H9 (cell line): ENCODE measurements at regions not wholly inside any gene's neighbourhood (a gene's known extent, or its start where the extent isn't known, plus 50 kb on each side); places are given as distances from the start of the nearest gene placed in this dataset.

Experiments used
- DNase-seq: peaks from one replicate; pipeline ENCODE4 v3.0.0-alpha.2; 2017
- H2AFZ ChIP-seq: one replicate; pipeline ENCODE4 v1.6.1; 2013; ENCODE audit warnings: mild to moderate bottlenecking, low read length, control low read depth, moderate library complexity
- H2AK5ac ChIP-seq: 2 replicates; pipeline ENCODE4 v1.6.1; 2013; ENCODE audit warnings: low read length, control low read depth, mixed read lengths; ENCODE audit not compliant: insufficient read length
- H2BK120ac ChIP-seq: one replicate; pipeline ENCODE4 v1.6.1; 2013; ENCODE audit warnings: low read depth, mild to moderate bottlenecking, low read length, control low read depth, inconsistent platforms; ENCODE audit not compliant: poor library complexity, severe bottlenecking
- H2BK12ac ChIP-seq: 2 replicates; pipeline ENCODE4 v1.6.1; 2013; ENCODE audit warnings: low read length, control low read depth, mixed read lengths, low read depth; ENCODE audit not compliant: insufficient read length
- H2BK15ac ChIP-seq: 2 replicates; pipeline ENCODE4 v1.6.1; 2013; ENCODE audit warnings: low read depth, low read length, control low read depth
- H2BK20ac ChIP-seq: one replicate; pipeline ENCODE4 v1.6.1; 2013; ENCODE audit warnings: low read depth, mild to moderate bottlenecking, low read length, control low read depth, inconsistent platforms; ENCODE audit not compliant: poor library complexity, severe bottlenecking
- H2BK5ac ChIP-seq: 2 replicates; pipeline ENCODE4 v1.6.1; 2013; ENCODE audit warnings: low read length, control low read depth, mixed read lengths; ENCODE audit not compliant: insufficient read length
- H3K14ac ChIP-seq: 2 replicates; pipeline ENCODE4 v1.6.1; 2013; ENCODE audit warnings: low read length, control low read depth; ENCODE audit not compliant: insufficient read depth
- H3K18ac ChIP-seq: 2 replicates; pipeline ENCODE4 v1.6.1; 2013; ENCODE audit warnings: low read depth, mild to moderate bottlenecking, mixed read lengths, low read length, control low read depth; ENCODE audit not compliant: insufficient read length
- H3K23ac ChIP-seq: 2 replicates; pipeline ENCODE4 v1.6.1; 2013; ENCODE audit warnings: low read length, control low read depth, mixed read lengths, low read depth; ENCODE audit not compliant: insufficient read length
- H3K23me2 ChIP-seq: 2 replicates; pipeline ENCODE4 v1.6.1; 2013; ENCODE audit warnings: low read depth, mild to moderate bottlenecking, mixed read lengths, low read length, control low read depth; ENCODE audit not compliant: insufficient read length, poor library complexity, severe bottlenecking
- H3K27ac ChIP-seq: 2 replicates; pipeline ENCODE4 v1.5.1; 2013; ENCODE audit warnings: low read length, control low read depth, mixed read lengths, low read depth; ENCODE audit not compliant: insufficient read length
- H3K27me3 ChIP-seq: 2 replicates; pipeline ENCODE4 v1.6.1; 2013; ENCODE audit warnings: low read length, control low read depth, inconsistent platforms; ENCODE audit not compliant: insufficient read depth
- H3K4ac ChIP-seq: 2 replicates; pipeline ENCODE4 v1.6.1; 2013; ENCODE audit warnings: low read depth, mild to moderate bottlenecking, control low read depth, inconsistent platforms, low read length, moderate library complexity
- H3K4me1 ChIP-seq: 2 replicates; pipeline ENCODE4 v1.6.1; 2013; ENCODE audit warnings: low read length, control low read depth, inconsistent platforms; ENCODE audit not compliant: insufficient read depth
- H3K4me2 ChIP-seq: 2 replicates; pipeline ENCODE4 v1.6.1; 2013; ENCODE audit warnings: low read length, control low read depth, mixed read lengths; ENCODE audit not compliant: insufficient read length, insufficient read depth
- H3K56ac ChIP-seq: 2 replicates; pipeline ENCODE4 v1.6.1; 2013; ENCODE audit warnings: low read depth, mild to moderate bottlenecking, mixed read lengths, low read length, control low read depth; ENCODE audit not compliant: insufficient read length
- H3K79me1 ChIP-seq: 2 replicates; pipeline ENCODE4 v1.6.1; 2013; ENCODE audit warnings: low read depth, mild to moderate bottlenecking, moderate library complexity, low read length, control low read depth, inconsistent platforms; ENCODE audit not compliant: insufficient read depth, poor library complexity, severe bottlenecking
- H3K79me2 ChIP-seq: 2 replicates; pipeline ENCODE4 v1.6.1; 2013; ENCODE audit warnings: low read length, control low read depth, inconsistent platforms; ENCODE audit not compliant: insufficient read depth
- H3K9ac ChIP-seq: 2 replicates; pipeline ENCODE4 v1.6.1; 2013; ENCODE audit warnings: low read length, control low read depth, mixed read lengths; ENCODE audit not compliant: insufficient read length; ENCODE audit errors: extremely low read depth
- H3K9me3 ChIP-seq: one replicate; pipeline ENCODE4 v1.6.1; 2013; ENCODE audit warnings: low read depth, low read length, inconsistent platforms; ENCODE audit not compliant: control insufficient read depth
- H3T11ph ChIP-seq: one replicate; pipeline ENCODE4 v1.6.1; 2013; ENCODE audit warnings: mild to moderate bottlenecking, low read length, control low read depth, inconsistent platforms
- H4K20me1 ChIP-seq: one replicate; pipeline ENCODE4 v1.6.1; 2013; ENCODE audit not compliant: control insufficient read depth, insufficient read length, insufficient read depth
- H4K5ac ChIP-seq: 2 replicates; pipeline ENCODE4 v1.6.1; 2013; ENCODE audit warnings: low read depth, mild to moderate bottlenecking, mixed read lengths, low read length, control low read depth; ENCODE audit not compliant: insufficient read length
- H4K8ac ChIP-seq: replicated peaks from 2 replicates; pipeline ENCODE4 v1.6.1; 2013; ENCODE audit warnings: low read length, control low read depth, mixed read lengths, low read depth; ENCODE audit not compliant: insufficient read length
- H4K91ac ChIP-seq: 2 replicates; pipeline ENCODE4 v1.6.1; 2013; ENCODE audit warnings: low read depth, mild to moderate bottlenecking, moderate library complexity, mixed read lengths, low read length, control low read depth; ENCODE audit not compliant: insufficient read length
- H3K27ac Mint-ChIP-seq, 3 experiments: 2 replicates in 2 of 3; 3 replicates in 1 of 3; pipeline ENCODE4 v1.8.0; 2020 to 2021; ENCODE audit warnings: mixed read lengths in 3 of 3, mild to moderate bottlenecking in 1 of 3, moderate library complexity in 1 of 3
- H3K27me3 Mint-ChIP-seq: 2 replicates; pipeline ENCODE4 v1.8.0; 2021; ENCODE audit warnings: low read depth, mild to moderate bottlenecking, moderate library complexity, mixed read lengths
- H3K36me3 Mint-ChIP-seq, 3 experiments: 2 replicates in 2 of 3; 3 replicates in 1 of 3; pipeline ENCODE4 v1.8.0; 2020 to 2021; ENCODE audit warnings: low read depth in 3 of 3, mixed read lengths in 3 of 3; ENCODE audit not compliant: insufficient read depth in 1 of 3
- H3K4me1 Mint-ChIP-seq, 2 experiments: 2 replicates each; pipeline ENCODE4 v1.8.0; 2020; ENCODE audit warnings: mixed read lengths in 2 of 2
- H3K4me3 Mint-ChIP-seq, 2 experiments: 2 replicates in 1 of 2; 3 replicates in 1 of 2; pipeline ENCODE4 v1.8.0; 2020 to 2021; ENCODE audit warnings: mild to moderate bottlenecking in 2 of 2, mixed read lengths in 2 of 2, moderate library complexity in 1 of 2
- H3K9me3 Mint-ChIP-seq, 2 experiments: 2 replicates in 1 of 2; 3 replicates in 1 of 2; pipeline ENCODE4 v1.8.0; 2020; ENCODE audit warnings: mild to moderate bottlenecking in 2 of 2, mixed read lengths in 2 of 2, moderate library complexity in 1 of 2
- CTCF ChIP-seq: fragments of 200-600 bp; sonication (generic); conservative IDR thresholded peaks from 3 replicates; pipeline ENCODE4 v1.8.0; 2021; ENCODE audit warnings: antibody characterized with exemption, mild to moderate bottlenecking
- WGBS: extraction: QIAGEN DNeasy Blood & Tissue Kit; methylation state at CpG from one replicate; pipeline ENCODE4 v1.1.7; 2013; ENCODE audit warnings: missing lambda C conversion rate, low lambda C conversion rate, mixed read lengths; ENCODE audit not compliant: insufficient read length; ENCODE audit errors: extremely low coverage; 5-methylcytosine and 5-hydroxymethylcytosine counted together

GRCh38 chr15:96402403-96402802 is 71.9 kb downstream of the NR2F2 start:
- no CpG with 5 or more reads among the region's 3 CpGs for WGBS
- no peaks in the 10 kb centered on the region for H3K4me1 ChIP-seq
- H3K4me3 Mint-ChIP-seq, result no peak overlapping the region
- no peaks in the 10 kb centered on the region; a peak in 1 of 5 replicates for H3K9me3 Mint-ChIP-seq
- H3K4me1 Mint-ChIP-seq, result no peaks in the 10 kb centered on the region
- peaks cover 26% of the 10 kb centered on the region; the same call in 1 of the 2 replicates for H3K27me3 ChIP-seq
- H4K20me1 ChIP-seq, result no peaks in the 10 kb centered on the region
- no peak overlapping the region for H3K14ac ChIP-seq
- H3K23me2 ChIP-seq, result no peaks in the 10 kb centered on the region
- DNase-seq, result no peak
- peaks cover 98% of the 10 kb centered on the region for H3K27me3 Mint-ChIP-seq
- H4K8ac ChIP-seq, result no peak overlapping the region
- no peak overlapping the region for H2BK5ac ChIP-seq
- no peak overlapping the region for H2BK12ac ChIP-seq
- no peak for TF ChIP-seq CTCF
- H3T11ph ChIP-seq, result no peak overlapping the region
- no peaks in the 10 kb centered on the region for H3K9me3 ChIP-seq
- no peak overlapping the region for H3K27ac Mint-ChIP-seq
- H3K79me1 ChIP-seq, result no peaks in the 10 kb centered on the region
- H2BK20ac ChIP-seq, result no peak overlapping the region
- H3K36me3 Mint-ChIP-seq, result no peaks in the 10 kb centered on the region
- H3K18ac ChIP-seq, result no peak overlapping the region
- H3K4me2 ChIP-seq, result no peak overlapping the region
- H3K4ac ChIP-seq, result no peak overlapping the region
- no peak overlapping the region for H3K9ac ChIP-seq
- H4K91ac ChIP-seq, result no peak overlapping the region
- H2BK120ac ChIP-seq, result no peak overlapping the region
- no peak overlapping the region for H3K56ac ChIP-seq
- H3K79me2 ChIP-seq, result no peaks in the 10 kb centered on the region
- no peak overlapping the region for H2AFZ ChIP-seq
- H2BK15ac ChIP-seq, result no peak overlapping the region
- no peak overlapping the region for H3K27ac ChIP-seq
- no peak overlapping the region for H4K5ac ChIP-seq
- H2AK5ac ChIP-seq, result no peak overlapping the region
- no peak overlapping the region for H3K23ac ChIP-seq
